ENCODE measurements at regions not wholly inside any gene's neighbourhood (a gene's known extent, or its start where the extent isn't known, plus 50 kb on each side); places are given as distances from the start of the nearest gene placed in this dataset.

- no peak overlapping the region for H3K4me3 ChIP-seq (ENCODE audit: low read depth, low read length)
- no peak for DNase-seq (ENCODE audit: low read depth)
- TF ChIP-seq, protein P1, sequence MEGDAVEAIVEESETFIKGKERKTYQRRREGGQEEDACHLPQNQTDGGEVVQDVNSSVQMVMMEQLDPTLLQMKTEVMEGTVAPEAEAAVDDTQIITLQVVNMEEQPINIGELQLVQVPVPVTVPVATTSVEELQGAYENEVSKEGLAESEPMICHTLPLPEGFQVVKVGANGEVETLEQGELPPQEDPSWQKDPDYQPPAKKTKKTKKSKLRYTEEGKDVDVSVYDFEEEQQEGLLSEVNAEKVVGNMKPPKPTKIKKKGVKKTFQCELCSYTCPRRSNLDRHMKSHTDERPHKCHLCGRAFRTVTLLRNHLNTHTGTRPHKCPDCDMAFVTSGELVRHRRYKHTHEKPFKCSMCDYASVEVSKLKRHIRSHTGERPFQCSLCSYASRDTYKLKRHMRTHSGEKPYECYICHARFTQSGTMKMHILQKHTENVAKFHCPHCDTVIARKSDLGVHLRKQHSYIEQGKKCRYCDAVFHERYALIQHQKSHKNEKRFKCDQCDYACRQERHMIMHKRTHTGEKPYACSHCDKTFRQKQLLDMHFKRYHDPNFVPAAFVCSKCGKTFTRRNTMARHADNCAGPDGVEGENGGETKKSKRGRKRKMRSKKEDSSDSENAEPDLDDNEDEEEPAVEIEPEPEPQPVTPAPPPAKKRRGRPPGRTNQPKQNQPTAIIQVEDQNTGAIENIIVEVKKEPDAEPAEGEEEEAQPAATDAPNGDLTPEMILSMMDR (IDR thresholded peaks at IDR 0.05; ENCODE audit: insufficient read depth, low read depth, low read length), result no peak
Measured at GRCh38 chr5:115355095-115355494, 58.6 kb upstream of the CCDC112 start.

DNA sequence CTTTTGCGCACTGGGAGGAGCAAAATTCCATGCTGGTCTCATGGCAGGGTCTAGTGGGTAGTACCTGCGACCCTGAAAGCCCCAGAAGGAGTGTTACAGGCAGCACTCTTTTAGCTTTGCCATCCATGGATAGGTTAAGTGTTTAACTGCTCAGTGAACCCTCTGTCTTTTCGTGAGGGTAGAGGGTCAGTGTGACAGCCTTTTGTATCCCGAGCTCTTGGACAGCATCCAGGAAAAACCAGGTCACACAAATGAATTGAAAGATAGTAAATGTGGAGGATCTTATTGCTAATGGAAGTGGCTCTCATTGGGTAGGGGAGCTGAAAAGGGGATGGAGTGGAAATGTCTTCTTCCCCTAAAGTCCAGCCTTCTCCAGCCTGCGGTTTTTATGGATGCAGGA lies 57.8 kb upstream of the CCDC112 start:
- no peak overlapping the region for H3K4me3 ChIP-seq (ENCODE audit: low read depth, low read length)
- no peak for DNase-seq (ENCODE audit: low read depth)
- TF ChIP-seq, protein P1 (IDR thresholded peaks at IDR 0.05; ENCODE audit: insufficient read depth, low read depth, low read length), result no peak

- no peak for DNase-seq (ENCODE audit: low read depth)
- TF ChIP-seq, protein P1 (IDR thresholded peaks at IDR 0.05; ENCODE audit: insufficient read depth, low read depth, low read length), result no peak
- no peak overlapping the region for H3K4me3 ChIP-seq (ENCODE audit: low read depth, low read length)
Measured at GRCh38 chr5:115352571-115352970, 56.1 kb upstream of the CCDC112 start.

DNA sequence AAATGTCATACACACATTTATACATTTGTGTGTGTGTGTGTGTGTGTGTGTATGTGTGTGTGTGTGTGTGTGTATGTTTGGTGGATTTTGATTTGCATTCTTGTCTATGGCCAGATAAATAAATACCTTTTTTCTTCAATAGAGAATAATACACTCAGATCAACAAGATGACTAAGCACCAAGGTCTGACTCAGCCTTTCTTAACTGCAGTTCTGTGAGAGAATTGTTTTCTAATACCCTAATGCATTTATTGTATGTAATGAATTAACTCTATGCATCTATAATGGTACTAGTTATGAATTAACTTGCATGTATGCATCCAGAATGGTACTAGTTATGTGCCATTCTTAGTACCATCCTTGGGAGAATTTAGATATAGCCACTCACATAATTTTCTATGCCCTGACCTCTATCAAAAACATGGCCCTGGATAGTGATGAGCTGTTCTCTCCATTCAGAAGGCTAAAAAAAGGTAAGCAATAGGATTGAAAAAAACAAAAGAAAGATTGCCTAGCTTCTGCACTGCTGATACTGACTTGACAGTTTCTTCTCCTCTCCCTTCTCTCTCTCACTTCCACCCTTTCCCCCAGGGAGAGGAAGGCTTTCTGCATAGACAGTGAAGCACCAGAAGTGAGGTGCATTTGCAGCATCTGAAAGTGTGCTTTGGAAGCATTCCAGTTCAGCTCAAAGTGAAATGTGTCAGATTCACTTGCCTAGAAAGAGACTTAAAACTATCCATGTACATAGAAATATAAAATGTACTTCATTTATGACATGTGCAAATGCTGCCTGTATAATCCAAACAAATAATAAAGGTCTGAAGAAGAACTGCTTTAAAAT lies 55.1 kb upstream of the CCDC112 start:
- TF ChIP-seq, protein P1 (IDR thresholded peaks at IDR 0.05; ENCODE audit: insufficient read depth, low read depth, low read length), result no peak
- peak; percentile 55 for DNase-seq (ENCODE audit: low read depth)
- no peak overlapping the region for H3K4me3 ChIP-seq (ENCODE audit: low read depth, low read length)

DNA sequence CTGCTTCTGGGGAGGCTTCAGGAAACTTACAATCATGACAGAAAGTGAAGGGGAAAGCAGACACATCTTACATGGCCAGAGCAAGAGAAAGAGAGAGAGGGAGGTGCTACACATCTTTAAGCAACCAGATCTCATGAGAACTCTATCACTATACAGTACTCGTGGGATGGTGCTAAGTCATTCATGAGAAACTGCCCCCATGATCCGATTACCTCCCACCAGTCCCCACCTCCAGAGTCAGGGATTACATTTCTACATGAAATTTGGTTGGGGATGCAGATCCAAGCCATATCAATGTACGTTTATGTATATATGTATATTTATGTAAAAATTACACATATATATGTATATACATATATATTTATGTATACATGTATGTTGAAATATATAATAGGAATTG lies 54.4 kb upstream of the CCDC112 start:
- no peak for DNase-seq (ENCODE audit: low read depth)
- TF ChIP-seq, protein P1 (IDR thresholded peaks at IDR 0.05; ENCODE audit: insufficient read depth, low read depth, low read length), result no peak
- no peak overlapping the region for H3K4me3 ChIP-seq (ENCODE audit: low read depth, low read length)

DNA sequence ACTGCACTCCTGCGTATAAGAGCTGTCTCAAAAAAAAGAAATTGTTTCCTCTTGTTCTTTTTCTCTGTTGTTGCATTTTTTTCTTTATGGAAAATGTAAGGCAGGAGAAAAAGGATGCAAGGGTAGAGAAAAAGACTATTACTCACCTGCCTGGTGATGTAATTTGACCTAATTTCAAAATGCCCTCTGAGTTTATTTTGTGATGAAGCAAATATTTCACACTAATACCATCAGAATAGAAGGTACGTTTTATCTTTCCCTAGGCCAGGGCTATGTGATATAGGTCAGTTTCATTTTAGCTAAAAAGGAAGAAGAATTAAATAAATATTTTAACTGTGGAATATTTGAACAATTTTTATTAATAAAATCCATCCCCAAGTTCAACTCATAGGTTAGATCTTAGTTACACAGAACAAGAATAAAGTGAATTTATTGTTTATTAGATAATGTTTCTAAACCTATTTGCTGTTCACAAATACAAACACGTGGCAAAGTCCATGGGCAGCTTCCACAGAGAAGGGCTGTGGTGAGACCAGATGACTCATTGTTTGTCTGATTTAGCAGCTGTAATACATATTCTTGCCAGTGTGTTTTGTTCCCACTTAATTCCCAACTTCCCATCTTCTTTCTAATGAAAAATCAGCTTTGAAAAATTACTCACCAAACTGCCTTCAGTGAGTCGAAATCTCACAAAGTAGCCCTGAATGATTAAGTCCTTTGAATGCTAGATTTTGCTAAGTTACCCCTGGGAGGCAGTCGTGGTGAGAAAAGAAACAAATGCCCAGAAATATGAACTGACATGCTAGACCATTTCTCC lies 52.8 kb upstream of the CCDC112 start:
- TF ChIP-seq, protein P1 (IDR thresholded peaks at IDR 0.05; ENCODE audit: insufficient read depth, low read depth, low read length), result no peak
- peak; percentile 92 for DNase-seq (ENCODE audit: low read depth)

More for the DNA sequence above, 52.8 kb upstream of the CCDC112 start:
- no peak overlapping the region for H3K4me3 ChIP-seq (ENCODE audit: low read depth, low read length)

Measured in fibroblast of villous mesenchyme (primary cell).